ENCODE measurements at regions not wholly inside any gene's neighbourhood (a gene's known extent, or its start where the extent isn't known, plus 50 kb on each side); places are given as distances from the start of the nearest gene placed in this dataset.

DNA sequence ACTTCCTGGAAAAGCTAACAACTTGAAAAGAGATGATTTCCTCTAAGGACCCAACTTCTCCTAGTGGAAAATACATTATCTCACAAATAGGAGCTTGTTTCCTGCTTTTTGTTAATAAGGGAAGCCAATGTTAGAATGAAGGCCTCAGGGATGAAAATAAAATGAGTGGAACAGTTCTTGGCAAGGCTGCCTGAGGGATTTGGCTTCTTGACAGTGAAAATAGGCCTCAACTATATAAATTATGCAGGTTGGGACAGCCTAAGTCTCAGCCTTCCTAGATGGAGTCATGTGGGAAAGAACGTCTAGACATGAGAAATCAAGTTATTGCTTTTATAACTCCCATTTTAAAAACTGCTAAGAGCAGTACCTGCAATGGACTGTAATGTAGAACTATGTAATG, 92.8 kb upstream of the FIBIN start:
- H3K79me1 ChIP-seq (ENCODE audit: insufficient read depth, low read depth, low read length, poor library complexity, severe bottlenecking): no peaks in the 10 kb centered on the region
- H3K4me2 ChIP-seq (ENCODE audit: insufficient read depth, insufficient read length, low read length): no peak overlapping the region
- no peak overlapping the region for H2BK12ac ChIP-seq (ENCODE audit: insufficient read length, low read depth, low read length)

More for the DNA sequence above, 92.8 kb upstream of the FIBIN start:
- H3K27ac Mint-ChIP-seq: no peak overlapping the region
- no peak overlapping the region for H3K56ac ChIP-seq (ENCODE audit: insufficient read length, low read depth, low read length)
- no peaks in the 10 kb centered on the region for H3K9me3 ChIP-seq (ENCODE audit: control insufficient read depth, low read depth, low read length)
- H3K27me3 ChIP-seq (ENCODE audit: insufficient read depth, low read length): no peaks in the 10 kb centered on the region
- no peaks in the 10 kb centered on the region for H3K27me3 Mint-ChIP-seq (ENCODE audit: low read depth)
- H2AK5ac ChIP-seq (ENCODE audit: insufficient read length, low read length): no peak overlapping the region
- H3K23ac ChIP-seq (ENCODE audit: insufficient read length, low read depth, low read length): no peak overlapping the region
- WGBS (ENCODE audit: extremely low coverage, insufficient read length, low lambda C conversion rate): no CpG with 5 or more reads among the region's 1 CpG
- H2BK5ac ChIP-seq (ENCODE audit: insufficient read length, low read length): no peak overlapping the region
- H2BK20ac ChIP-seq (ENCODE audit: low read depth, low read length, poor library complexity, severe bottlenecking): no peak overlapping the region
- H3K4me3 Mint-ChIP-seq: no peak overlapping the region
- no peaks in the 10 kb centered on the region for H4K20me1 ChIP-seq (ENCODE audit: control insufficient read depth, insufficient read depth, insufficient read length)
- no peaks in the 10 kb centered on the region for H3K23me2 ChIP-seq (ENCODE audit: insufficient read length, low read depth, low read length, poor library complexity, severe bottlenecking)
- no peak for TF ChIP-seq CTCF (conservative IDR thresholded peaks at IDR 0.05)
- no peaks in the 10 kb centered on the region for H3K4me1 ChIP-seq (ENCODE audit: insufficient read depth, low read length)
- H3K4me1 Mint-ChIP-seq: peaks cover 18 to 24% of the 10 kb centered on the region in 2 experiments
- H3K18ac ChIP-seq (ENCODE audit: insufficient read length, low read depth, low read length): no peak overlapping the region
- DNase-seq: no peak
- no peak overlapping the region for H3K27ac ChIP-seq (ENCODE audit: insufficient read length, low read depth, low read length)
- H3K14ac ChIP-seq (ENCODE audit: insufficient read depth, low read length): no peak overlapping the region
- no peak overlapping the region for H4K5ac ChIP-seq (ENCODE audit: insufficient read length, low read depth, low read length)
- no peak overlapping the region for H2AFZ ChIP-seq (ENCODE audit: low read length)
- H3K4ac ChIP-seq (ENCODE audit: low read depth, low read length): no peak overlapping the region
- H3K36me3 Mint-ChIP-seq (ENCODE audit: insufficient read depth in 1 of 3, low read depth in 3 of 3): peaks cover 0 to 1% (median 0%) of the 10 kb centered on the region in 3 experiments; a peak in 1 of 7 replicates
- no peak overlapping the region for H2BK15ac ChIP-seq (ENCODE audit: low read depth, low read length)
- H3K79me2 ChIP-seq (ENCODE audit: insufficient read depth, low read length): no peaks in the 10 kb centered on the region
- H2BK120ac ChIP-seq (ENCODE audit: low read depth, low read length, poor library complexity, severe bottlenecking): no peak overlapping the region
- H3K9me3 Mint-ChIP-seq: no peaks in the 10 kb centered on the region
- no peak overlapping the region for H3T11ph ChIP-seq (ENCODE audit: low read length)
- H3K9ac ChIP-seq (ENCODE audit: extremely low read depth, insufficient read length, low read length): no peak overlapping the region
- no peak overlapping the region for H4K8ac ChIP-seq (replicated peaks; ENCODE audit: insufficient read length, low read depth, low read length)
- H4K91ac ChIP-seq (ENCODE audit: insufficient read length, low read depth, low read length): no peak overlapping the region
